Epithelial cell of esophagus (primary cell): ENCODE measurements at regions not wholly inside any gene's neighbourhood (a gene's known extent, or its start where the extent isn't known, plus 50 kb on each side); places are given as distances from the start of the nearest gene placed in this dataset.
"Not testable (repeated sequence)": the region's sequence is repeated elsewhere in the genome, so short reads cannot be mapped to it uniquely, and the experiment has no call there.

Experiments
- DNase-seq: peaks from one replicate; pipeline ENCODE4 v3.0.0; 2010; ENCODE audit warnings: low read depth
- H3K4me3 ChIP-seq: 2 replicates; pipeline ENCODE4 v1.5.1; 2011; ENCODE audit warnings: mild to moderate bottlenecking, low read length, control low read depth
- TF ChIP-seq, protein P1 (sequence below): IDR thresholded peaks from 2 replicates; pipeline ENCODE4 v1.5.1; 2011; ENCODE audit warnings: low read depth, mild to moderate bottlenecking, low read length, control low read depth, inconsistent platforms; ENCODE audit not compliant: insufficient read depth; ENCODE audit errors: missing control alignments

DNA sequence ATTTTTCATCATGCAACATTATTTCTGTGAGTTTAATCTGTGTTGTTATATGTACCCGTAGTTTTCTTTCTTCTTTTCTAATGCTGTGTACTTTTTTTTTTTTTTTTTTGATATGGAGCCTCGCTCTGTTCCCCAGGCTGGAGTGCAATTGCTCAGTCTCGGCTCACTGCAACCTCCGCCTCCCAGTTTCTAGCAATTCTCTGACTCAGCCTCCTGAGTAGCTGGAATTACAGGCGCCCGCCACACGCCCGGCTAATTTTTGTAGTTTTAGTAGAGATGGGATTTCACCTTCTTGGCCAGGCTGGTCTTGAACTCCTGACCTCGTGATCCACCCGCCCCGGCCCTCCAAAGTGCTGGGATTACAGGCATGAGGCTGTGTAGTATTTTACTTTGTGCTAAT lies 155.4 kb downstream of the GALR1 start:
- no peak overlapping the region for H3K4me3 ChIP-seq
- DNase-seq, result no peak
- TF ChIP-seq, protein P1, sequence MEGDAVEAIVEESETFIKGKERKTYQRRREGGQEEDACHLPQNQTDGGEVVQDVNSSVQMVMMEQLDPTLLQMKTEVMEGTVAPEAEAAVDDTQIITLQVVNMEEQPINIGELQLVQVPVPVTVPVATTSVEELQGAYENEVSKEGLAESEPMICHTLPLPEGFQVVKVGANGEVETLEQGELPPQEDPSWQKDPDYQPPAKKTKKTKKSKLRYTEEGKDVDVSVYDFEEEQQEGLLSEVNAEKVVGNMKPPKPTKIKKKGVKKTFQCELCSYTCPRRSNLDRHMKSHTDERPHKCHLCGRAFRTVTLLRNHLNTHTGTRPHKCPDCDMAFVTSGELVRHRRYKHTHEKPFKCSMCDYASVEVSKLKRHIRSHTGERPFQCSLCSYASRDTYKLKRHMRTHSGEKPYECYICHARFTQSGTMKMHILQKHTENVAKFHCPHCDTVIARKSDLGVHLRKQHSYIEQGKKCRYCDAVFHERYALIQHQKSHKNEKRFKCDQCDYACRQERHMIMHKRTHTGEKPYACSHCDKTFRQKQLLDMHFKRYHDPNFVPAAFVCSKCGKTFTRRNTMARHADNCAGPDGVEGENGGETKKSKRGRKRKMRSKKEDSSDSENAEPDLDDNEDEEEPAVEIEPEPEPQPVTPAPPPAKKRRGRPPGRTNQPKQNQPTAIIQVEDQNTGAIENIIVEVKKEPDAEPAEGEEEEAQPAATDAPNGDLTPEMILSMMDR, result no peak

DNA sequence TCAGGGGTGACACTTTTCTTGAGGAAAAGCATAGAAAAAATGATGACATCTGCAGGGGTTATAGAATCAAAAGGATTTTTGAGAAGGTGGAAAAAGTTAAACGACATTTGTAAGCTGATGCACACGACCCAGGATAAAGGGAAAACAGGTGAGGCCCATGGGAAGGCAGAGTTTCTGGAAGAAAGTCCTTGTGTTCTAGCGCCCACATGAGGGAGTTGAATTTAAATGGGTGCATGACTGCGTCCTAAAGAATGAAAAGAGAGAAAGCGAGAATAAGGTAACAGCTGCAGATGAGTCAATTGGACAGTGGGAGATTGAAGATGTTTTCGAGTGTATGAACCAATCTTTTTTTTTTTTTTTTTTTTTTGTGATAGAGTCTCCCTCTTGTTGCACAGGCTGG lies 158.1 kb downstream of the GALR1 start:
- TF ChIP-seq, protein P1, result no peak
- no peak overlapping the region for H3K4me3 ChIP-seq
- DNase-seq, result no peak

DNA sequence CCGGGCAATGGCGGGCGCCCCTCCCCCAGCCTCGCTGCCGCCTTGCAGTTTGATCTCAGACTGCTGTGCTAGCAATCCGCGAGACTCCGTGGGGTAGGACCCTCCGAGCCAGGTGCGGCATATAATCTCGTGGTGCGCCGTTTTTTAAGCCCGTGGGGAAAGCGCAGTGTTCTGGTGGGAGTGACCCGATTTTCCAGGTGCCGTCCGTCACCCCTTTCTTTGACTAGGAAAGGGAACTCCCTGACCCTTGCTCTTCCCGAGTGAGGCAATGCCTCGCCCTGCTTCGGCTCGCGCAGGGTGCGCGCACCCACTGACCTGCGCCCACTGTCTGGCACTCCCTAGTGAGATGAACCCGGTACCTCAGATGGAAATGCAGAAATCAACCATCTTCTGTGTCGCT lies 171.9 kb downstream of the GALR1 start:
- DNase-seq, H3K4me3 ChIP-seq: not testable (repeated sequence)

DNA sequence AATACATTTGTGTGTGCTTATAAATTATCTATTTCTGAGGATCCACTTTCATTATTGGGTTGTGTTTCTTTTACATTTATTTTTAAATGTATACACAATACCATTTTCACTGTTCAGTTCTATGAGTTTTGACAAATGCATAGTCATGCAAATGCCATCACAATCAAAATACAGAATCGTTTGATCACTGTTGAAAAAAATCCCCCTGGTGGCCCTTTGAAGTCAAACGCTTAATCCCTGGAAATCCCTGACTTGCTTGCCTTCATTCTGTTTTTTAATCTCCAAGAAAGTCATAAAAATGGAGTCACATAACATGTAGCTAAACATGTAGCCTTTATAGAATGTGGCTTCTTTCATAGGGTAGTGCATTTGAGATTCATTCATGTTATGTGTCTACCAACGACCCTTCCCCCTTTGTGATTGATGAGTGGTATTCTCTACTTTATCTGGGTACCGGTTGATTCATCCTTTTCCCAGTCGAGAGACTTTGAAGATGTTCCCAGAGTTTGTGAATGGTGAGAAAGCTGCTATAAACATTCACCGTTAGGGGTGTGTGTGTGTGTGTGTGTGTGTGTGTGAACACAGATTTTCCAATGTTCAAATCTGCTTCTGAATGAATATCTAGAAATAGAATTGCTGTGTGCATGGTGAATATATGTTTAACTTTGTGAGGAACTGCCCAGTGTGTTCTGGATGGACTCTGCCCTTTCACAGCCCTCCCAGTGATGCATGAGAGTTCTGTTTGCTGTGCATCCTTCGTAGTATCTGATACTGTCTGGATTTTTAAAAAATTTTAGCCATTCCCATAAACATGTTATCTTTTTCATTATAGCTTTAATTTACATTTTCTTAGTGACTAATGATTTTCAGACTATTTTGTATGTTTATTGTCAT lies 173.6 kb downstream of the GALR1 start:
- H3K4me3 ChIP-seq, result no peak overlapping the region
- DNase-seq, result no peak
- TF ChIP-seq, protein P1, result no peak

DNA sequence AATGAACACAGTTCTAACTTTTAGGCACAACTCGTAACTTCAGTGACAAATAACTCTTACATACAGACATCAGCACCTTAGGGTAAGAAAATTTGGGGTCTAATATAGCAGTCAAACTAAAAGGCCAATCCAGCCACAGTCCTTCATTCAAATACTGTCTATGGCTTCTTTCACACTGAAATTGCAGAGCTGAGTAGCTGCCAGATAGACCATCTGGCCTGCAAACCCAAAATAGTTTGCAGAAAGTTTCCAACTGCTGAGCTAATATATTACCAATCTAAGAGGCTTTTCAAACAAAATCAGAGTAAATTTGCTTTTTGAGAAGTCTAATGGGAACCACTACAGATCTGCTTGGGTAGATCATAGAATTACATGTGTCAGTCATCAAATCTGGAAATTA lies 183.4 kb downstream of the GALR1 start:
- DNase-seq, result no peak
- no peak overlapping the region for H3K4me3 ChIP-seq

DNA sequence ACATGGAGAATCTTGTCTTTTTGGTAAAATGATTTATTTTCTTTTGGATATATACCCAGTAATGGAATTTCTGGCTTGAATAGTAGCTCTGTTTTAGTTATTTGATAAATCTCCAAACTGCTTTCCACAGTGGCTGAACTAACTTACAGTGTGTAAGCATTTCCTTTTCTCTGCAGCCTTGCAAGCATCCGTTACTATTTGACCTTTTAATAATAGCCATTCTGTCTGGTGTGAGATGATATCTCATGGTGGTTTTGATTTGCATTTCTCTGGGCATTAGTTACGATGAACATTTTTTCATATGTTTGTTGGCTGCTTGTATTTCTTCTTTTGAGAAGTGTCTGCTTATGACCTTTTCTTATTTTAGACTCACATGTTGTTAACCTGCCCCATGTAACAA lies 190.2 kb downstream of the GALR1 start:
- no peak for DNase-seq
- H3K4me3 ChIP-seq, result no peak overlapping the region
- TF ChIP-seq, protein P1, result no peak

More for the DNA sequence above, 183.4 kb downstream of the GALR1 start:
- TF ChIP-seq, protein P1, result no peak

DNA sequence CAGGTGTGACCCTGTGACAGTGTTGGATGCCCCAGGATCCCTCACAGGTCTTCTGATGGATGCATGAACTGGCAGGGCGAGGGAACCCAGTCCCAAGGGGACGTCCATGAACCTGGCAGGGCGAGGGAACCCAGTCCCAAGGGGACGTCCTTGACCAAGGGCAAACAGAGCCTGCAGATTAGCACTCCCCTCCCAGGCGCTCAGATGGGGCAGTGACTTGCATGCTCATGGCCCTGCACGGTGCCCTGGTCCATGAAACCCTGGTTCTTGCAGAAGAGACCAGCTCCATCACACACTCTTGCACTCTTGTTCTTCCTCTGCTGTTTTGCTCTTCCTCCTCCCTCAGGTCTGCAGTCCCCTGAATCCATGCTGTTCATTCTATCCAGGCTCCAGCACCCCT lies 192.7 kb downstream of the GALR1 start:
- TF ChIP-seq, protein P1, result no peak
- no peak for DNase-seq

More for the DNA sequence above, 192.7 kb downstream of the GALR1 start:
- H3K4me3 ChIP-seq, result no peak overlapping the region
